Esophagus squamous epithelium (tissue), 5 donors: ENCODE measurements at regions not wholly inside any gene's neighbourhood (a gene's known extent, or its start where the extent isn't known, plus 50 kb on each side); places are given as distances from the start of the nearest gene placed in this dataset.

Source experiments
- DNase-seq: peaks from one replicate; lab custom pipeline; 2025; lab: John Stamatoyannopoulos, UW
- H3K27ac ChIP-seq, 4 donors: fragments of 200-600 bp; sonication (generic); one replicate each; pipeline ENCODE4 v1.5.1; 2016 to 2019; ENCODE audit warnings: mild to moderate bottlenecking in 1 of 4
- H3K27me3 ChIP-seq, 4 donors: fragments of 200-600 bp; sonication (generic); 1 replicate in 3 of 4; 2 replicates in 1 of 4; pipeline versions ENCODE4 v1.5.1 to v1.6.0; 2017 to 2021; ENCODE audit warnings: antibody characterized with exemption in 1 of 4
- H3K36me3 ChIP-seq, 3 donors: fragments of 200-600 bp; sonication (generic); one replicate each; pipeline ENCODE4 v1.5.1; 2016 to 2019
- H3K4me1 ChIP-seq, 3 donors: fragments of 200-600 bp; sonication (generic); one replicate each; pipeline ENCODE4 v1.5.1; 2017 to 2019
- H3K4me3 ChIP-seq, 4 donors: fragments of 200-600 bp; sonication (generic); 1 replicate in 3 of 4; 2 replicates in 1 of 4; pipeline ENCODE4 v1.5.1; 2016 to 2019; ENCODE audit warnings: mild to moderate bottlenecking in 2 of 4, moderate library complexity in 1 of 4
- H3K9me3 ChIP-seq, 3 donors: fragments of 200-600 bp; sonication (generic); one replicate each; pipeline ENCODE4 v1.5.1; 2016 to 2019
- POLR2A ChIP-seq, 4 donors: fragments of 450-650 bp; IDR thresholded peaks; one replicate each; pipeline ENCODE4 v1.6.1; 2017; ENCODE audit warnings: antibody characterized with exemption in 4 of 4, mild to moderate bottlenecking in 4 of 4, moderate library complexity in 3 of 4
- WGBS, 2 donors: methylation state at CpG; one replicate each; pipeline ENCODE4 v1.1.5; 2018; 5-methylcytosine and 5-hydroxymethylcytosine counted together
- intact Hi-C: fragments of 100-400 bp; cut with DNase I; formaldehyde crosslinking; loops from one replicate; pipeline ENCODE4 v1.15.0; 2022
- TF ChIP-seq, protein P1 (sequence below), 6 experiments: fragments of 450-650 bp in 4 of 6; fragments of 200-600 bp in 2 of 6; sonication (generic) in 2 of 6; IDR thresholded peaks; one replicate each; pipeline ENCODE4 v1.5.1; 2016 to 2019; ENCODE audit warnings: antibody characterized with exemption in 6 of 6, mild to moderate bottlenecking in 4 of 6, moderate library complexity in 4 of 6
- donor health status: DM: yes; HTN: yes; CAD: no.

DNA sequence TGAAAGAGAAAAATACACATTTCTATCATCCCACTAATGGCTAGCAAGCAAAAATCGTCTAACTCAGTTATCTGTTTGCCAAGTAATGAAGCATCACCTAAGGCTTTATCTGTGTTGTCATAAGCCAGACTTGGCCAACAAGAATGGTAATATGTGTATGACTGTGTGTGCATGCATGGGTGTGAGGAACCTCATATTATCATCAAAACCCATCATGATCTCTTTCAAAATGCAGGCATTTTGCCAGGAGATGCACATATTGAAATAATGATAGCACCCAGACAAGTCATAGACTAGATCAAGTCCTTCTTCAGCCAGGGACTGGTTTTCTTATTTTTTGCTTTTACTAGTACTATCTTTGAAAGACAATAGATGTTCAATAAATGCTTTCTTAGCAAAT lies 172.5 kb upstream of the FMR1 start:
- intact Hi-C loops, result no loop called here
- WGBS, 2 donors, result 36 to 57% methylated on average over 1 of the region's 1 CpG
- DNase-seq, result no peak

DNA sequence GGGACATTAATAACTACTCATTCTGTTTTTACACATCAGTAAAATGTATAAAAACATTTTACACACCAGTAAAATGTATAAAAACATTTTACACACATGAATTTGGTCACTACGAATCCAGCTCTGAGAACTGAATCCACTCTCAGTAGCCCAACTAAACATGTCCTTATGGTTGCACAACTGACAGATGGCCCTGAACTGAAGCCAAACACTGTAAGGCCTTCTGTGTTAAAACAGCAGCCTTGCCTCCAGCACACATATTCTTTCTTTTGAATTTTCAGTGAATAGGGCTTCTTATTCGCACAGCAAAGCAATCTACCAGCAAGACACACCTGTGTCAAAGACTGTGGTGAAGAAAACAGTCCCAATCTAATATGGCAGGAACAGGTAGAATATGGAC lies 169.9 kb upstream of the FMR1 start:
- no peaks in the 10 kb centered on the region for H3K9me3 ChIP-seq
- TF ChIP-seq POLR2A (IDR thresholded peaks at IDR 0.05), result no peak
- intact Hi-C loops, result no loop called here
- H3K36me3 ChIP-seq, result no peaks in the 10 kb centered on the region
- H3K4me1 ChIP-seq, result no peaks in the 10 kb centered on the region
- no peak overlapping the region for H3K27ac ChIP-seq
- no peaks in the 10 kb centered on the region for H3K27me3 ChIP-seq
- WGBS, 2 donors, result 75 to 85% methylated on average over 2 of the region's 2 CpGs
- no peak overlapping the region for H3K4me3 ChIP-seq
- no peak for DNase-seq

More for the DNA sequence above, 172.5 kb upstream of the FMR1 start:
- no peaks in the 10 kb centered on the region for H3K27me3 ChIP-seq
- no peak overlapping the region for H3K27ac ChIP-seq
- no peaks in the 10 kb centered on the region for H3K36me3 ChIP-seq
- no peaks in the 10 kb centered on the region for H3K9me3 ChIP-seq
- H3K4me1 ChIP-seq, result no peaks in the 10 kb centered on the region
- TF ChIP-seq, protein P1, sequence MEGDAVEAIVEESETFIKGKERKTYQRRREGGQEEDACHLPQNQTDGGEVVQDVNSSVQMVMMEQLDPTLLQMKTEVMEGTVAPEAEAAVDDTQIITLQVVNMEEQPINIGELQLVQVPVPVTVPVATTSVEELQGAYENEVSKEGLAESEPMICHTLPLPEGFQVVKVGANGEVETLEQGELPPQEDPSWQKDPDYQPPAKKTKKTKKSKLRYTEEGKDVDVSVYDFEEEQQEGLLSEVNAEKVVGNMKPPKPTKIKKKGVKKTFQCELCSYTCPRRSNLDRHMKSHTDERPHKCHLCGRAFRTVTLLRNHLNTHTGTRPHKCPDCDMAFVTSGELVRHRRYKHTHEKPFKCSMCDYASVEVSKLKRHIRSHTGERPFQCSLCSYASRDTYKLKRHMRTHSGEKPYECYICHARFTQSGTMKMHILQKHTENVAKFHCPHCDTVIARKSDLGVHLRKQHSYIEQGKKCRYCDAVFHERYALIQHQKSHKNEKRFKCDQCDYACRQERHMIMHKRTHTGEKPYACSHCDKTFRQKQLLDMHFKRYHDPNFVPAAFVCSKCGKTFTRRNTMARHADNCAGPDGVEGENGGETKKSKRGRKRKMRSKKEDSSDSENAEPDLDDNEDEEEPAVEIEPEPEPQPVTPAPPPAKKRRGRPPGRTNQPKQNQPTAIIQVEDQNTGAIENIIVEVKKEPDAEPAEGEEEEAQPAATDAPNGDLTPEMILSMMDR (IDR thresholded peaks at IDR 0.05), result no peak
- no peak for TF ChIP-seq POLR2A (IDR thresholded peaks at IDR 0.05)
- no peak overlapping the region for H3K4me3 ChIP-seq

GRCh38 chrX:147749308-147749707 lies 162.4 kb upstream of the FMR1 start:
- no peaks in the 10 kb centered on the region for H3K27me3 ChIP-seq
- H3K27ac ChIP-seq, result no peak overlapping the region
- intact Hi-C loops, result no loop called here
- WGBS, 2 donors, result 73 to 94% methylated on average over 2 of the region's 2 CpGs
- H3K36me3 ChIP-seq, result no peaks in the 10 kb centered on the region
- no peak overlapping the region for H3K4me3 ChIP-seq
- DNase-seq, result no peak
- no peaks in the 10 kb centered on the region for H3K4me1 ChIP-seq
- TF ChIP-seq, protein P1 (IDR thresholded peaks at IDR 0.05), result no peak
- no peak for TF ChIP-seq POLR2A (IDR thresholded peaks at IDR 0.05)
- no peaks in the 10 kb centered on the region for H3K9me3 ChIP-seq

DNA sequence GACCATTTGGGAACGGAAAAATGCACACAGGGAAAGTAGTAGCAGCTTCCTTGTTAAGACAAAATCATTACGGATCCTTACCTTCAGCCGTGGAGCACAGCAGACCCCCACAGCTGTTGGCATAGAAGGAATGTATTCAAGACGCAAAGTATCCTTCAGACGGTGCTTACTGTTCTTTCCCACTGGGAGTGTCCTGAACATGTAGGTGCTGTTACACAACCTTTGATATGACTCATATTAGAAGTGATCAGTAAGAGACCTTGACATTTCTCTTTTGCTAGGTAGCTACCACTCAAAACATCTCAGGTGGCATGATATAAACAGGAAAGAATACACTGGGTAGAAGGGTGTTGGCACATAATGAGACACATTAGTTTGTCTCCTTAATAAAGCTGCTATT lies 154.0 kb upstream of the FMR1 start:
- TF ChIP-seq POLR2A (IDR thresholded peaks at IDR 0.05), result no peak
- TF ChIP-seq, protein P1 (IDR thresholded peaks at IDR 0.05), result no peak
- no peaks in the 10 kb centered on the region for H3K36me3 ChIP-seq
- no peak for DNase-seq

GRCh38 chrX:147763131-147763530 lies 148.6 kb upstream of the FMR1 start:
- intact Hi-C loops, result no loop called here
- TF ChIP-seq, protein P1 (IDR thresholded peaks at IDR 0.05), result no peak
- no peak for TF ChIP-seq POLR2A (IDR thresholded peaks at IDR 0.05)
- Histone ChIP-seq H3K4me3 (no peak overlapping the region), H3K36me3 (no peaks in the 10 kb centered on the region), H3K9me3 (no peaks in the 10 kb centered on the region), H3K27ac (no peak overlapping the region), H3K4me1 (no peaks in the 10 kb centered on the region), H3K27me3 (no peaks in the 10 kb centered on the region)
- 43 to 73% methylated on average over 1 of the region's 1 CpG for WGBS, 2 donors
- DNase-seq, result no peak

More for the DNA sequence above, 154.0 kb upstream of the FMR1 start:
- no peak overlapping the region for H3K4me3 ChIP-seq
- intact Hi-C loops, result no loop called here
- 56 to 71% methylated on average over 5 of the region's 5 CpGs for WGBS, 2 donors
- no peaks in the 10 kb centered on the region for H3K4me1 ChIP-seq
- no peaks in the 10 kb centered on the region for H3K9me3 ChIP-seq
- no peak overlapping the region for H3K27ac ChIP-seq
- H3K27me3 ChIP-seq, result no peaks in the 10 kb centered on the region

GRCh38 chrX:147764868-147765267 lies 146.9 kb upstream of the FMR1 start:
- Histone ChIP-seq H3K9me3 (no peaks in the 10 kb centered on the region), H3K36me3 (no peaks in the 10 kb centered on the region), H3K4me1 (no peaks in the 10 kb centered on the region), H3K4me3 (no peak overlapping the region), H3K27ac (no peak overlapping the region), H3K27me3 (no peaks in the 10 kb centered on the region)
- DNase-seq, result no peak
- intact Hi-C loops, result no loop called here
- TF ChIP-seq, protein P1 (IDR thresholded peaks at IDR 0.05), result no peak
- no peak for TF ChIP-seq POLR2A (IDR thresholded peaks at IDR 0.05)
- 31 to 61% methylated on average over 1 of the region's 1 CpG for WGBS, 2 donors
